IMR-90 (cell line): ENCODE measurements at regions not wholly inside any gene's neighbourhood (a gene's known extent, or its start where the extent isn't known, plus 50 kb on each side); places are given as distances from the start of the nearest gene placed in this dataset.

Source experiments
- ATAC-seq: fragments of 200-7000 bp; cut with Tn5 transposase; 2 replicates; pipeline ENCODE4 v1.9.1; 2020; ENCODE audit warnings: low read depth, mild to moderate bottlenecking, moderate library complexity
- BruUV-seq: library from RNA; stranded (reverse); fragments of 400-500 nt; replicated peaks from 2 replicates; lab custom pipeline; 2021; lab: Mats Ljungman, UMichigan
- CTCF ChIA-PET: fragments of 300-600 bp; formaldehyde crosslinking; extraction: SDS; loops from one replicate; lab custom pipeline; 2021; ENCODE audit warnings: antibody characterized with exemption; lab: Yijun Ruan, JAX
- POLR2A ChIA-PET: fragments of 300-600 bp; sonication (Branson Sonifier 250); formaldehyde crosslinking; loops from one replicate; lab custom pipeline; 2022; ENCODE audit warnings: antibody characterized with exemption; ENCODE audit not compliant: unreplicated experiment; lab: Charles Lee
- DNase-seq: peaks from one replicate; pipeline ENCODE4 v3.0.0; 2013
- H2AFZ ChIP-seq: replicated peaks from 2 replicates; pipeline ENCODE3; 2013; ENCODE audit warnings: low read length, mild to moderate bottlenecking; ENCODE audit not compliant: poor library complexity
- H2AK5ac ChIP-seq: 2 replicates; pipeline ENCODE4 v1.6.1; 2013; ENCODE audit warnings: low read depth, low read length, inconsistent platforms
- H2AK9ac ChIP-seq: replicated peaks from 2 replicates; pipeline ENCODE3; 2013; ENCODE audit warnings: mild to moderate bottlenecking, low read depth, low read length, moderate library complexity; ENCODE audit not compliant: poor library complexity
- H2BK120ac ChIP-seq: 2 replicates; pipeline ENCODE4 v1.6.1; 2013; ENCODE audit warnings: low read depth, low read length, inconsistent platforms
- H2BK15ac ChIP-seq: 3 replicates; pipeline ENCODE4 v1.6.1; 2013; ENCODE audit warnings: low read depth, low read length, inconsistent platforms
- H2BK20ac ChIP-seq: 2 replicates; pipeline ENCODE4 v1.6.1; 2013; ENCODE audit warnings: low read depth, mild to moderate bottlenecking, inconsistent platforms, low read length, moderate library complexity
- H2BK5ac ChIP-seq: 2 replicates; pipeline ENCODE4 v1.6.1; 2013; ENCODE audit warnings: mild to moderate bottlenecking, low read depth, low read length, inconsistent platforms; ENCODE audit not compliant: poor library complexity, severe bottlenecking
- H3K14ac ChIP-seq: replicated peaks from 2 replicates; pipeline ENCODE4 v1.6.1; 2013; ENCODE audit warnings: low read depth, low read length, inconsistent platforms
- H3K18ac ChIP-seq: 2 replicates; pipeline ENCODE4 v1.6.1; 2013; ENCODE audit warnings: low read depth, low read length, control low read depth
- H3K23ac ChIP-seq: 2 replicates; pipeline ENCODE4 v1.6.1; 2013; ENCODE audit warnings: low read depth, low read length, inconsistent platforms
- H3K27ac ChIP-seq: 2 replicates; pipeline ENCODE4 v1.5.1; 2013; ENCODE audit warnings: mild to moderate bottlenecking, control low read depth, low read length; ENCODE audit not compliant: insufficient read depth
- H3K27me3 ChIP-seq: 2 replicates; pipeline ENCODE4 v1.6.1; 2013; ENCODE audit warnings: low read length; ENCODE audit not compliant: control insufficient read depth, insufficient read depth
- H3K36me3 ChIP-seq: 2 replicates; pipeline ENCODE4 v1.6.1; 2013; ENCODE audit warnings: low read length, mixed read lengths; ENCODE audit not compliant: control insufficient read depth, insufficient read depth
- H3K4ac ChIP-seq: 2 replicates; pipeline ENCODE4 v1.6.1; 2013; ENCODE audit warnings: low read depth, low read length, inconsistent platforms
- H3K4me1 ChIP-seq: 2 replicates; pipeline ENCODE4 v1.6.1; 2013; ENCODE audit warnings: low read length, mixed read lengths; ENCODE audit not compliant: control insufficient read depth, insufficient read depth
- H3K4me2 ChIP-seq: 2 replicates; pipeline ENCODE4 v1.6.1; 2013; ENCODE audit warnings: low read depth, mild to moderate bottlenecking, control low read depth, low read length, moderate library complexity
- H3K4me3 ChIP-seq: 2 replicates; pipeline ENCODE4 v1.5.1; 2013; ENCODE audit warnings: low read depth, mild to moderate bottlenecking, control low read depth, low read length, moderate library complexity; ENCODE audit not compliant: insufficient read depth
- H3K56ac ChIP-seq: 2 replicates; pipeline ENCODE4 v1.6.1; 2013; ENCODE audit warnings: low read length, inconsistent platforms; ENCODE audit not compliant: insufficient read depth; ENCODE audit errors: extremely low read depth
- H3K79me1 ChIP-seq, 2 experiments: 2 replicates each; pipeline ENCODE4 v1.6.1; 2013; ENCODE audit warnings: low read length in 2 of 2, inconsistent platforms in 1 of 2, low read depth in 1 of 2
- H3K9ac ChIP-seq: 2 replicates; pipeline ENCODE4 v1.6.1; 2013; ENCODE audit warnings: low read depth, low read length, control low read depth
- H3K9me1 ChIP-seq: 2 replicates; pipeline ENCODE4 v1.6.1; 2013; ENCODE audit warnings: low read length, inconsistent platforms; ENCODE audit not compliant: insufficient read depth
- H3K9me3 ChIP-seq: 2 replicates; pipeline ENCODE4 v1.6.1; 2013; ENCODE audit warnings: low read length; ENCODE audit not compliant: control insufficient read depth, insufficient read depth
- H4K20me1 ChIP-seq: 2 replicates; pipeline ENCODE4 v1.6.1; 2013; ENCODE audit warnings: low read length, inconsistent platforms; ENCODE audit not compliant: insufficient read depth
- H4K5ac ChIP-seq: 2 replicates; pipeline ENCODE4 v1.6.1; 2013; ENCODE audit warnings: mild to moderate bottlenecking, low read depth, low read length, control low read depth
- H4K8ac ChIP-seq, 2 experiments: 2 replicates each; pipeline ENCODE4 v1.6.1; 2013; ENCODE audit warnings: low read depth in 2 of 2, low read length in 2 of 2, control low read depth in 1 of 2, inconsistent platforms in 1 of 2
- H4K91ac ChIP-seq: 2 replicates; pipeline ENCODE4 v1.6.1; 2013; ENCODE audit warnings: low read depth, low read length, inconsistent platforms; ENCODE audit not compliant: insufficient read depth
- BHLHE40 ChIP-seq: fragments of 150-350 bp; IDR thresholded peaks from 2 replicates; pipeline ENCODE4 v1.6.1; 2016; ENCODE audit warnings: mild to moderate bottlenecking, low read depth, low read length
- CEBPB ChIP-seq: IDR thresholded peaks from 2 replicates; pipeline ENCODE4 v1.6.1; 2012; ENCODE audit warnings: low read depth, low read length, improper control_type of control experiment
- CHD1 ChIP-seq: IDR thresholded peaks from 2 replicates; pipeline ENCODE4 v1.6.1; 2012; ENCODE audit warnings: low read depth, low read length, improper control_type of control experiment
- CTCF ChIP-seq: conservative IDR thresholded peaks from 2 replicates; pipeline ENCODE4 v1.5.1; 2012; ENCODE audit warnings: mild to moderate bottlenecking, low read depth, low read length, improper control_type of control experiment
- ELK1 ChIP-seq: fragments of 150-350 bp; IDR thresholded peaks from 2 replicates; pipeline ENCODE4 v1.6.1; 2016; ENCODE audit warnings: low read depth, mild to moderate bottlenecking, low read length, moderate library complexity, borderline replicate concordance
- FOS ChIP-seq: fragments of 150-350 bp; IDR thresholded peaks from 2 replicates; pipeline ENCODE4 v1.6.1; 2016; ENCODE audit warnings: low read depth, low read length
- MAFK ChIP-seq: IDR thresholded peaks from 2 replicates; pipeline ENCODE4 v1.6.1; 2012; ENCODE audit warnings: low read depth, low read length, improper control_type of control experiment
- MAZ ChIP-seq: IDR thresholded peaks from 2 replicates; pipeline ENCODE4 v1.6.1; 2012; ENCODE audit warnings: low read depth, mild to moderate bottlenecking, low read length, improper control_type of control experiment, moderate library complexity, borderline replicate concordance
- MXI1 ChIP-seq: IDR thresholded peaks from 2 replicates; pipeline ENCODE4 v1.6.1; 2012; ENCODE audit warnings: low read depth, mild to moderate bottlenecking, low read length, moderate library complexity, borderline replicate concordance
- NFE2L2 ChIP-seq: fragments of 150-350 bp; IDR thresholded peaks from 2 replicates; pipeline ENCODE4 v1.6.1; 2016; ENCODE audit warnings: low read depth, mild to moderate bottlenecking, low read length
- POLR2A ChIP-seq: IDR thresholded peaks from 2 replicates; pipeline ENCODE4 v1.6.1; 2012; ENCODE audit warnings: mild to moderate bottlenecking, low read depth, low read length
- RCOR1 ChIP-seq: IDR thresholded peaks from 2 replicates; pipeline ENCODE4 v1.6.1; 2012; ENCODE audit warnings: mild to moderate bottlenecking, low read length, improper control_type of control experiment; ENCODE audit not compliant: insufficient replicate concordance
- RFX5 ChIP-seq: IDR thresholded peaks from 2 replicates; pipeline ENCODE4 v1.8.0; 2012; ENCODE audit warnings: low read depth, mild to moderate bottlenecking, low read length, moderate library complexity
- WGBS, 2 experiments: methylation state at CpG; one replicate each; pipeline versions ENCODE4 v1.1.5 to v1.1.7; 2013; ENCODE audit warnings: missing lambda C conversion rate in 2 of 2; ENCODE audit not compliant: insufficient read length in 1 of 2; ENCODE audit errors: extremely low coverage in 2 of 2; 5-methylcytosine and 5-hydroxymethylcytosine counted together
- dilution Hi-C: fragments of 300-500 bp; cut with HindIII; formaldehyde crosslinking; loops from one replicate; pipeline ENCODE4 v1.14.3; 2018; ENCODE audit warnings: low sequenced_read_pairs; ENCODE audit not compliant: unreplicated experiment
- in situ Hi-C: fragments of 300-500 bp; cut with MboI; formaldehyde crosslinking; loops from 3 replicates; pipeline ENCODE4 v1.14.3; 2019; ENCODE audit warnings: low sequenced_read_pairs, inconsistent platforms, mixed read lengths
- intact Hi-C: fragments of 100-400 bp; cut with micrococcal nuclease; formaldehyde crosslinking; loops from 2 replicates; pipeline ENCODE4 v1.10.0; 2022

- H3K4me2 ChIP-seq: no peak overlapping the region
- no peak overlapping the region for H4K5ac ChIP-seq
- ChIA-PET POLR2A (no interaction called here), CTCF (no interaction called here)
- H3K18ac ChIP-seq: no peak overlapping the region
- H4K91ac ChIP-seq: no peak overlapping the region
- intact Hi-C loops: no loop called here
- dilution Hi-C loops: no loop called here
- H3K9me3 ChIP-seq: peaks cover 8% of the 10 kb centered on the region
- no peak overlapping the region for H4K8ac ChIP-seq
- no peaks in the 10 kb centered on the region for H3K9me1 ChIP-seq
- H2BK20ac ChIP-seq: no peak overlapping the region
- no peaks in the 10 kb centered on the region for H3K79me1 ChIP-seq
- no peak overlapping the region for H3K27ac ChIP-seq
- no peak overlapping the region for H2BK120ac ChIP-seq
- no peak overlapping the region for H2BK15ac ChIP-seq
- no peaks in the 10 kb centered on the region for H3K36me3 ChIP-seq
- H3K56ac ChIP-seq: no peak overlapping the region
- no peak overlapping the region for H2AFZ ChIP-seq
- no peak overlapping the region for H3K14ac ChIP-seq
- in situ Hi-C loops: no loop called here
- no peak overlapping the region for H3K23ac ChIP-seq
- H4K20me1 ChIP-seq: no peaks in the 10 kb centered on the region
- no peak overlapping the region for H2BK5ac ChIP-seq
- BruUV-seq: no TSS peak
- no peak overlapping the region for H3K4me3 ChIP-seq
- H3K4me1 ChIP-seq: no peaks in the 10 kb centered on the region
- H3K27me3 ChIP-seq: no peaks in the 10 kb centered on the region
- no peak for ATAC-seq
- no peak overlapping the region for H3K4ac ChIP-seq
- no peak for DNase-seq
- no peak overlapping the region for H3K9ac ChIP-seq
- H2AK5ac ChIP-seq: no peak overlapping the region
- no CpG with 5 or more reads among the region's 2 CpGs for WGBS, 2 experiments
- no peak for TF ChIP-seq CTCF
- no peak for TF ChIP-seq POLR2A
- TF ChIP-seq MAFK: no peak
- TF ChIP-seq CEBPB: no peak
- TF ChIP-seq RCOR1: no peak
- TF ChIP-seq ELK1: no peak
- no peak for TF ChIP-seq MXI1
- no peak for TF ChIP-seq RFX5
- TF ChIP-seq BHLHE40: no peak
- no peak for TF ChIP-seq FOS
- TF ChIP-seq MAZ: no peak
- TF ChIP-seq CHD1: no peak
- no peak for TF ChIP-seq NFE2L2
- no peak overlapping the region for H2AK9ac ChIP-seq
Measured at GRCh38 chr1:14251871-14252270, 346.6 kb upstream of the KAZN start.
